Heart left ventricle (tissue), 16 donors: ENCODE measurements at regions not wholly inside any gene's neighbourhood (a gene's known extent, or its start where the extent isn't known, plus 50 kb on each side); places are given as distances from the start of the nearest gene placed in this dataset.

Experiments
- ATAC-seq, 4 donors: fragments of 200-7000 bp; cut with Tn5 transposase; one replicate each; pipeline ENCODE4 v1.9.1; 2020 to 2022; ENCODE audit warnings: moderate library complexity in 4 of 4, mild to moderate bottlenecking in 3 of 4, moderate number of reproducible peaks in 1 of 4
- DNase-seq, 5 donors: peaks; one replicate each; pipeline ENCODE4 v3.0.0-alpha.2; 2020
- H3K27ac ChIP-seq, 12 donors: fragments of 200-600 bp; sonication (generic) in 4 of 12; one replicate each; pipeline versions ENCODE4 v1.5.0 to v1.8.0; 2016 to 2022; ENCODE audit warnings: mild to moderate bottlenecking in 2 of 12
- H3K27me3 ChIP-seq, 9 donors: fragments of 200-600 bp; sonication (generic) in 2 of 9; one replicate each; pipeline versions ENCODE4 v1.5.1 to v1.8.0; 2016 to 2022; ENCODE audit warnings: mild to moderate bottlenecking in 3 of 9
- H3K36me3 ChIP-seq, 9 donors: fragments of 200-600 bp; sonication (generic) in 2 of 9; one replicate each; pipeline versions ENCODE4 v1.5.0 to v1.8.0; 2018 to 2022; ENCODE audit warnings: mild to moderate bottlenecking in 2 of 9
- H3K4me1 ChIP-seq, 12 donors: fragments of 200-600 bp; sonication (generic) in 4 of 12; one replicate each; pipeline versions ENCODE4 v1.5.0 to v1.8.0; 2016 to 2022; ENCODE audit warnings: mild to moderate bottlenecking in 3 of 12
- H3K4me3 ChIP-seq, 12 donors: fragments of 200-600 bp; sonication (generic) in 4 of 12; one replicate each; pipeline versions ENCODE4 v1.5.0 to v1.8.0; 2017 to 2022; ENCODE audit warnings: mild to moderate bottlenecking in 9 of 12, moderate library complexity in 4 of 12
- H3K9me3 ChIP-seq, 12 donors: fragments of 200-600 bp; sonication (generic) in 4 of 12; one replicate each; pipeline versions ENCODE4 v1.5.0 to v1.8.0; 2016 to 2022; ENCODE audit warnings: mild to moderate bottlenecking in 1 of 12
- CTCF ChIP-seq, 12 donors: fragments of 200-600 bp; sonication (generic) in 4 of 12; IDR thresholded peaks; one replicate each; pipeline versions ENCODE4 v1.5.0 to v1.8.0; 2018 to 2022; ENCODE audit warnings: antibody characterized with exemption in 12 of 12, mild to moderate bottlenecking in 5 of 12
- POLR2A ChIP-seq, 2 donors: fragments of 450-650 bp; IDR thresholded peaks; one replicate each; pipeline ENCODE4 v1.6.1; 2017; ENCODE audit warnings: antibody characterized with exemption in 2 of 2, mild to moderate bottlenecking in 2 of 2, moderate library complexity in 2 of 2
- WGBS, 4 donors: extraction: QIAGEN DNeasy Blood & Tissue Kit in 2 of 4; methylation state at CpG; one replicate each; pipeline versions ENCODE4 v1.1.5 to v1.1.7; 2013 to 2018; 5-methylcytosine and 5-hydroxymethylcytosine counted together
- intact Hi-C, 10 donors: fragments of 100-400 bp; cut with DNase I; formaldehyde crosslinking; loops; one replicate each; pipeline versions ENCODE4 v1.11.1 to v1.14.2; 2022
- donor health status: ischemic (EF 13 %, LVEDD 7.1; RV severe dilation, severe dysfunction).
- donor health status: healthy with polysubstance abuse.
- donor health status: DM: no; HTN: yes; CAD: no.
- donor health status: DM: no; HTN: no; CAD: no.
- donor health status: ischemic (EF 25% LVEDD 6.9; RV normal size, moderate dysfunction).
- donor health status: ischemic (EF 25% LVEDD 5.7; RV mildly dilated, moderate dysfunction).
- donor health status: healthy.
- donor health status: DM: yes; HTN: yes; CAD: no.
- donor health status: ischemic (EF 35%, LVEDD 5.7; RV mildly dilated, moderate dysfunction).
- donor health status: nonischemic (EF 11% LVEDD 7.7; RV severe dilation, severe dysfunction).
- donor health status: DM: yes; HTN: yes; CAD: no.
- donor health status: PGD.
- donor health status: ischemic (EF 29% LVEDD 5.4; RV normal size, mild dysfunction).
- donor health status: nonischemic (EF 23%, LVEDD 6.1; RV moderate dilation, normal function).

DNA sequence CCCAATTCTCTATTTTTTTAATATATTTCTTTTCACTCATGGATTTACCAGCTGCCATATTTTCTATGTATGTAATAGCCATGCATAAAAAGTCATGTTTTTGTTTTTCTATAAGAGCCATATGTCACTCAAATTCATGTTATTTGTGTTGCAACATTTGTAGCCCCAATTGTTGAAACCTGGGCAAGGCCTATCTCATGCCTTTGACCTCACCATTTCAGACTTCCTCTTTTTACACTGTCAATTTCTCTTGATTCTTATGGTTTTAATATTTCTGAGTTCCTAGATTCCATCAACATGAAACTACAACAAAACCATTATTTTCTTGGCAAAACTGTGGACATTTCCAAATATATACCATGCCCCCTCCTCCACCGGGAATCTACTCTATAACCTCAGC lies 647.5 kb downstream of the C12orf50 start:
- no peak overlapping the region for H3K4me3 ChIP-seq
- H3K36me3 ChIP-seq: no peaks in the 10 kb centered on the region
- H3K4me1 ChIP-seq: no peaks in the 10 kb centered on the region
- no peak overlapping the region for H3K27ac ChIP-seq
- no peaks in the 10 kb centered on the region for H3K27me3 ChIP-seq
- ATAC-seq (no peak), DNase-seq (no peak)
- intact Hi-C loops: no loop called here
- TF ChIP-seq POLR2A (IDR thresholded peaks at IDR 0.05) (no peak), CTCF (IDR thresholded peaks at IDR 0.05) (no peak)
- H3K9me3 ChIP-seq: no peaks in the 10 kb centered on the region
- WGBS, 4 donors: 79 to 90% (median 84%) methylated on average over 1 of the region's 1 CpG

DNA sequence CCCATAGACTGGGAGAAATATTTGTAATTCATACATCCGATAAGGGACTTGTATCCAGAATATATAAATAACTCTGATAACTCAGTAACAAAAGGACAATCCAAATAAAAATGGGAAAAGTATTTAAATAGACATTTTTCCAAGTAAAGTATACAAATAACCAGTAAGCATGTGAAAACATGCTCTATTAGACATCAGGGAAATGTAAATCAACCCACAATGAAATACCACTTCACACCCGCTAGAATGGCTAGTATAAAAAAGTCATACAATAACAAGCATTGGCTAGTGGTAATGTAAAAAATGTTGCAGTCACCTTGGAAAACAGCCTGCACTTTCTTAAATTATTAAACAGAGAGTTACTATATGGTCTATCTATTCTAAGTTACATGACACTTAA lies 650.7 kb downstream of the C12orf50 start:
- intact Hi-C loops: no loop called here
- no peaks in the 10 kb centered on the region for H3K27me3 ChIP-seq
- H3K36me3 ChIP-seq: no peaks in the 10 kb centered on the region
- H3K9me3 ChIP-seq: peaks cover 0 to 17% (median 3%) of the 10 kb centered on the region in 12 donors
- no peak overlapping the region for H3K4me3 ChIP-seq
- no peak for TF ChIP-seq POLR2A (IDR thresholded peaks at IDR 0.05)
- no peak for TF ChIP-seq CTCF (IDR thresholded peaks at IDR 0.05)
- 78 to 86% (median 80%) methylated on average over 2 of the region's 2 CpGs for WGBS, 4 donors
- no peak overlapping the region for H3K27ac ChIP-seq
- H3K4me1 ChIP-seq: no peaks in the 10 kb centered on the region
- no peak for ATAC-seq
- DNase-seq: no peak

DNA sequence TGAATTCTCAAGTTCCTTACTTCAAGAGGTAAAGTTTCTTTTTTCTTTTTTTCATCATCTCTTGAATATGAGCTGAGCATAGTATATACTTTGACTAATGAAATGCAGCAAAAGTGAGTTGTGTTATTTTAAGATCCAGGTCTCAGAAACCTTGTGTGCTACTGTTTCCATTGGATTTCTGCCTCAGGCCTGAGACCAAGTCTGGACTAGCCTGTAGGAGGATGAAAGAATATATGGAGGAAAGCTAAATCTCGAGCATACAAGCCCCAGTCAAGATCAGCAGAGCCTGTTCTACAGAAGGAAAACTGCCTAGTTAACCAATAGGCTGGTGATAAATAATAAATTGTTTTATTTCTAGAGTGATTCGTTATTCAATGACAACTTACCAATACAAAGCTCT lies 652.5 kb downstream of the C12orf50 start:
- DNase-seq: no peak
- WGBS, 4 donors: 70 to 83% (median 75%) methylated on average over 2 of the region's 2 CpGs
- TF ChIP-seq POLR2A (IDR thresholded peaks at IDR 0.05) (no peak), CTCF (IDR thresholded peaks at IDR 0.05) (no peak)
- Histone ChIP-seq H3K36me3 (no peaks in the 10 kb centered on the region), H3K9me3 (peaks cover 0 to 17% (median 3%) of the 10 kb centered on the region in 12 donors), H3K4me3 (no peak overlapping the region), H3K4me1 (no peaks in the 10 kb centered on the region), H3K27me3 (no peaks in the 10 kb centered on the region), H3K27ac (no peak overlapping the region)
- no peak for ATAC-seq
- intact Hi-C loops: no loop called here

DNA sequence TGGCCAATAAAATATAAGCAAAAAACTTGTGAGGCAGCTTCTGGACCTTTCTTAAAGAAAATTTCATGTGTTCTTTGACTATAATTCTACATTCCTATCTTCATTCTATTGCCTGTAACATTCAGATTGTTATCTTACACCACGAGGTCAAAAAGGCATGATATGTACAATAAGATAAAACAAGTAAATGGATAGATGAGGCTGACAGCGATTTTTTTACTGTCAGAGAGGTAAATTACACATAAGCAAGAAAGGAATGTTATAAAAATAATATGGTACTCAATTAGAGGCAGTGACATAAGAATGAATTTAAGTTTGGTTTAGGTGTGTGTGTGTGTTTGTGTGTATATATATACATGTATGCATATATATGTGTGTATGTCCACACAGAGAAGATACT lies 660.0 kb downstream of the C12orf50 start:
- ATAC-seq (no peak), DNase-seq (no peak)
- H3K27ac ChIP-seq: no peak overlapping the region
- 31 to 59% (median 39%) methylated on average over 2 of the region's 2 CpGs for WGBS, 4 donors
- intact Hi-C loops: no loop called here
- TF ChIP-seq POLR2A (IDR thresholded peaks at IDR 0.05) (no peak), CTCF (IDR thresholded peaks at IDR 0.05) (no peak)
- no peaks in the 10 kb centered on the region for H3K27me3 ChIP-seq
- H3K4me3 ChIP-seq: no peak overlapping the region
- peaks cover 0 to 4% (median 0%) of the 10 kb centered on the region in 12 donors for H3K9me3 ChIP-seq
- no peaks in the 10 kb centered on the region for H3K36me3 ChIP-seq
- no peaks in the 10 kb centered on the region for H3K4me1 ChIP-seq
